Lower leg skin (tissue), 4 donors: ENCODE measurements at regions not wholly inside any gene's neighbourhood (a gene's known extent, or its start where the extent isn't known, plus 50 kb on each side); places are given as distances from the start of the nearest gene placed in this dataset.

Experiments used
- DNase-seq, 2 donors: peaks; one replicate each; pipeline ENCODE4 v3.0.0-alpha.2; 2019; ENCODE audit warnings: low spot score in 2 of 2
- H3K4me3 ChIP-seq: fragments of 200-600 bp; sonication (generic); 2 replicates; pipeline ENCODE4 v1.5.1; 2017; ENCODE audit warnings: mild to moderate bottlenecking, low read depth; ENCODE audit not compliant: poor library complexity, severe bottlenecking
- CTCF ChIP-seq, 3 donors: fragments of 450-650 bp; IDR thresholded peaks; one replicate each; pipeline ENCODE4 v1.5.1; 2016; ENCODE audit warnings: antibody characterized with exemption in 3 of 3, mild to moderate bottlenecking in 3 of 3, moderate library complexity in 2 of 3
- POLR2A ChIP-seq, 2 donors: fragments of 450-650 bp; IDR thresholded peaks; one replicate each; pipeline ENCODE4 v1.6.1; 2016 to 2017; ENCODE audit warnings: antibody characterized with exemption in 2 of 2, mild to moderate bottlenecking in 1 of 2, moderate library complexity in 1 of 2
- WGBS, 2 donors: methylation state at CpG; one replicate each; pipeline ENCODE4 v1.1.5; 2018; 5-methylcytosine and 5-hydroxymethylcytosine counted together
- intact Hi-C: fragments of 100-400 bp; cut with DNase I; formaldehyde crosslinking; loops from one replicate; pipeline ENCODE4 v1.15.0; 2023; ENCODE audit warnings: low total_unique reads

- TF ChIP-seq POLR2A (IDR thresholded peaks at IDR 0.05) (no peak), CTCF (IDR thresholded peaks at IDR 0.05) (no peak)
- DNase-seq, result no peak
- 10 to 13% methylated on average over 2 of the region's 2 CpGs for WGBS, 2 donors
- intact Hi-C loops, result no loop called here
- no peak overlapping the region for H3K4me3 ChIP-seq
These were observed 139.1 kb upstream of the CTBP2 start for GRCh38 chr10:125299461-125299860.

- no peak overlapping the region for H3K4me3 ChIP-seq
- TF ChIP-seq CTCF (IDR thresholded peaks at IDR 0.05) (no peak), POLR2A (IDR thresholded peaks at IDR 0.05) (no peak)
- WGBS, 2 donors, result 57 to 68% methylated on average over 9 of the region's 9 CpGs
- DNase-seq, result no peak
- intact Hi-C loops, result no loop called here
These were observed 136.2 kb upstream of the CTBP2 start for GRCh38 chr10:125296598-125296997.

GRCh38 chr10:125294109-125294508 is 133.7 kb upstream of the CTBP2 start:
- no peak for DNase-seq
- WGBS, 2 donors, result 72 to 73% methylated on average over 2 of the region's 2 CpGs
- intact Hi-C loops, result no loop called here
- no peak for TF ChIP-seq POLR2A (IDR thresholded peaks at IDR 0.05)
- no peak for TF ChIP-seq CTCF (IDR thresholded peaks at IDR 0.05)
- H3K4me3 ChIP-seq, result no peak overlapping the region

GRCh38 chr10:125291836-125292235 is 131.5 kb upstream of the CTBP2 start:
- intact Hi-C loops, result no loop called here
- H3K4me3 ChIP-seq, result no peak overlapping the region
- WGBS, 2 donors, result 66 to 77% methylated on average over 9 of the region's 9 CpGs
- TF ChIP-seq POLR2A (IDR thresholded peaks at IDR 0.05) (no peak), CTCF (IDR thresholded peaks at IDR 0.05) (no peak)
- no peak for DNase-seq

- DNase-seq, result no peak
- 83 to 89% methylated on average over 1 of the region's 1 CpG for WGBS, 2 donors
- intact Hi-C loops, result no loop called here
- H3K4me3 ChIP-seq, result no peak overlapping the region
- TF ChIP-seq CTCF (IDR thresholded peaks at IDR 0.05) (no peak), POLR2A (IDR thresholded peaks at IDR 0.05) (no peak)
These were observed 129.1 kb upstream of the CTBP2 start for GRCh38 chr10:125289461-125289860.

- no peak overlapping the region for H3K4me3 ChIP-seq
- no peak for DNase-seq
- intact Hi-C loops, result no loop called here
- TF ChIP-seq CTCF (IDR thresholded peaks at IDR 0.05), result no peak
- no peak for TF ChIP-seq POLR2A (IDR thresholded peaks at IDR 0.05)
- 61 to 67% methylated on average over 6 of the region's 6 CpGs for WGBS, 2 donors
These were observed 124.7 kb upstream of the CTBP2 start for GRCh38 chr10:125284875-125285597.
